Liver (tissue), 8 donors: ENCODE measurements at regions not wholly inside any gene's neighbourhood (a gene's known extent, or its start where the extent isn't known, plus 50 kb on each side); places are given as distances from the start of the nearest gene placed in this dataset.

Source experiments
- DNase-seq: peaks from one replicate; pipeline ENCODE4 v3.0.0-alpha.2; 2017; ENCODE audit warnings: low spot score
- H3K27ac ChIP-seq, 2 donors: one replicate each; pipeline ENCODE4 v1.7.0; 2013; ENCODE audit warnings: inconsistent platforms in 2 of 2, low read length in 2 of 2, control low read depth in 1 of 2, low read depth in 1 of 2, mild to moderate bottlenecking in 1 of 2
- H3K27me3 ChIP-seq, 4 donors: one replicate each; pipeline versions ENCODE4 v1.6.1 to v1.7.0; 2013; ENCODE audit warnings: low read length in 3 of 4, inconsistent platforms in 1 of 4, mild to moderate bottlenecking in 1 of 4, moderate library complexity in 1 of 4; ENCODE audit not compliant: control insufficient read depth in 4 of 4, insufficient read depth in 4 of 4
- H3K36me3 ChIP-seq, 4 donors: one replicate each; pipeline versions ENCODE4 v1.6.1 to v1.7.0; 2013; ENCODE audit warnings: low read length in 3 of 4, mild to moderate bottlenecking in 3 of 4, low read depth in 1 of 4, moderate library complexity in 1 of 4; ENCODE audit not compliant: control insufficient read depth in 4 of 4, insufficient read depth in 3 of 4
- H3K4me1 ChIP-seq, 4 donors: one replicate each; pipeline versions ENCODE4 v1.6.1 to v1.7.0; 2013; ENCODE audit warnings: low read length in 3 of 4, mild to moderate bottlenecking in 3 of 4, moderate library complexity in 1 of 4; ENCODE audit not compliant: control insufficient read depth in 4 of 4, insufficient read depth in 4 of 4
- H3K4me3 ChIP-seq, 3 donors: one replicate each; pipeline versions ENCODE4 v1.6.1 to v1.7.0; 2013; ENCODE audit warnings: low read length in 3 of 3, control low read depth in 1 of 3, low read depth in 1 of 3, mild to moderate bottlenecking in 1 of 3
- H3K9ac ChIP-seq, 2 donors: one replicate each; pipeline ENCODE4 v1.7.0; 2013; ENCODE audit warnings: low read length in 2 of 2, mild to moderate bottlenecking in 2 of 2, moderate library complexity in 2 of 2, control low read depth in 1 of 2, low read depth in 1 of 2
- H3K9me3 ChIP-seq, 4 donors: one replicate each; pipeline versions ENCODE4 v1.6.1 to v1.7.0; 2013; ENCODE audit warnings: low read length in 3 of 4; ENCODE audit not compliant: control insufficient read depth in 4 of 4
- EGR1 ChIP-seq, 2 donors: IDR thresholded peaks; 2 replicates each; pipeline ENCODE4 v1.6.1; 2016 to 2018; ENCODE audit warnings: antibody characterized with exemption in 2 of 2, low read depth in 2 of 2
- FOXA1 ChIP-seq: IDR thresholded peaks from 2 replicates; pipeline ENCODE4 v1.6.1; 2016; ENCODE audit warnings: antibody characterized with exemption
- GABPA ChIP-seq, 2 donors: IDR thresholded peaks in 1 of 2; conservative IDR thresholded peaks in 1 of 2; 2 replicates each; pipeline ENCODE4 v1.6.1; 2016; ENCODE audit warnings: antibody characterized with exemption in 2 of 2, mild to moderate bottlenecking in 1 of 2, moderate library complexity in 1 of 2
- HNF4A ChIP-seq, 2 donors: conservative IDR thresholded peaks; 2 replicates each; pipeline ENCODE4 v1.6.1; 2016; ENCODE audit warnings: antibody characterized with exemption in 2 of 2, mild to moderate bottlenecking in 2 of 2
- HNF4G ChIP-seq: IDR thresholded peaks from 2 replicates; pipeline ENCODE4 v1.6.1; 2016; ENCODE audit warnings: antibody characterized with exemption
- JUND ChIP-seq, 2 donors: IDR thresholded peaks; 2 replicates each; pipeline ENCODE4 v1.6.1; 2016; ENCODE audit warnings: antibody characterized with exemption in 2 of 2
- NR2F2 ChIP-seq: IDR thresholded peaks from 2 replicates; pipeline ENCODE4 v1.6.1; 2016; ENCODE audit warnings: antibody characterized with exemption
- RXRA ChIP-seq, 2 donors: IDR thresholded peaks; 2 replicates each; pipeline ENCODE4 v1.6.1; 2017 to 2018; ENCODE audit warnings: antibody characterized with exemption in 2 of 2, mild to moderate bottlenecking in 1 of 2
- SP1 ChIP-seq: IDR thresholded peaks from 2 replicates; pipeline ENCODE4 v1.6.1; 2018; ENCODE audit warnings: antibody characterized with exemption, mild to moderate bottlenecking
- TAF1 ChIP-seq: conservative IDR thresholded peaks from 2 replicates; pipeline ENCODE4 v1.6.1; 2016; ENCODE audit warnings: antibody characterized with exemption, mild to moderate bottlenecking
- YY1 ChIP-seq: IDR thresholded peaks from 2 replicates; pipeline ENCODE4 v1.6.1; 2016; ENCODE audit warnings: antibody characterized with exemption, mild to moderate bottlenecking
- WGBS: extraction: QIAGEN DNeasy Blood & Tissue Kit; methylation state at CpG from one replicate; pipeline ENCODE4 v1.1.7; 2013; 5-methylcytosine and 5-hydroxymethylcytosine counted together
- TF ChIP-seq, protein P1 (sequence below): IDR thresholded peaks from 2 replicates; pipeline ENCODE4 v1.6.1; 2016; ENCODE audit warnings: antibody characterized with exemption, mild to moderate bottlenecking
- TF ChIP-seq, protein P2 (sequence below): IDR thresholded peaks from 2 replicates; pipeline ENCODE4 v1.6.1; 2016; ENCODE audit warnings: antibody characterized with exemption
- TF ChIP-seq, protein P3 (sequence below): IDR thresholded peaks from 2 replicates; pipeline ENCODE4 v1.6.1; 2016; ENCODE audit warnings: antibody characterized with exemption
- TF ChIP-seq, protein P4 (sequence below): IDR thresholded peaks from 2 replicates; pipeline ENCODE4 v1.6.1; 2016; ENCODE audit warnings: antibody characterized with exemption
- TF ChIP-seq, protein P5 (sequence below): fragments of 150-350 bp; IDR thresholded peaks from 2 replicates; pipeline ENCODE4 v1.5.1; 2017; ENCODE audit warnings: improper control_type of control experiment, low read depth, low read length; ENCODE audit not compliant: missing input control
- donor health status: healthy.
- donor health status: healthy.
- donor health status: healthy.
- donor health status: healthy.
- donor health status: healthy.

DNA sequence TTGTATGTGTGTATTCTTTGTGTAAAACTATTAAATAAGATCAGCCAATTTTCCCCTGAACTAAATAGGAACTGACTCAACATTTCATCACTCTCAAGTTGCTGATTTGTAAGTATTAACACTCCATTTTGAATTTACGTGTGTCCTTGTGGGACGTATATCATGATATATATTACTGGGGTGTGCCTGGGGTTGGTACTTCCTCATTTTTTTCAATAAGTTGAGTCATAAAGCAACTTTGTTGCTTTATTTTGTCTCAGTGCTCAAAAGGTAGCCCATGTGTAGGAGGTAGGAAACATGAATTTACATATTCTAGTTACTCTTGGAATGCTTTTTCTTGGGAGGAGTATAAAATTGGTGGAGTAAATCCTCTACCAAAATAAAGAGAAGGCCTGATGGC is 193.9 kb upstream of the RAG2 start:
- H3K4me1 ChIP-seq = no peaks in the 10 kb centered on the region
- no peaks in the 10 kb centered on the region for H3K27me3 ChIP-seq
- H3K9ac ChIP-seq = no peak overlapping the region
- DNase-seq = no peak
- no peaks in the 10 kb centered on the region for H3K36me3 ChIP-seq
- H3K4me3 ChIP-seq = no peak overlapping the region
- no peak overlapping the region for H3K27ac ChIP-seq
- TF ChIP-seq RXRA (IDR thresholded peaks at IDR 0.05) (no peak), JUND (IDR thresholded peaks at IDR 0.05) (no peak), YY1 (no peak), EGR1 (IDR thresholded peaks at IDR 0.05; ENCODE audit: low read depth in 2 of 2) (no peak), NR2F2 (no peak), HNF4A (conservative IDR thresholded peaks at IDR 0.05) (no peak), TAF1 (no peak), GABPA (IDR thresholded peaks at IDR 0.05 in 1 of 2, conservative IDR thresholded peaks at IDR 0.05 in 1 of 2) (no peak), FOXA1 (no peak), HNF4G (no peak), SP1 (no peak)
- TF ChIP-seq, protein P1, sequence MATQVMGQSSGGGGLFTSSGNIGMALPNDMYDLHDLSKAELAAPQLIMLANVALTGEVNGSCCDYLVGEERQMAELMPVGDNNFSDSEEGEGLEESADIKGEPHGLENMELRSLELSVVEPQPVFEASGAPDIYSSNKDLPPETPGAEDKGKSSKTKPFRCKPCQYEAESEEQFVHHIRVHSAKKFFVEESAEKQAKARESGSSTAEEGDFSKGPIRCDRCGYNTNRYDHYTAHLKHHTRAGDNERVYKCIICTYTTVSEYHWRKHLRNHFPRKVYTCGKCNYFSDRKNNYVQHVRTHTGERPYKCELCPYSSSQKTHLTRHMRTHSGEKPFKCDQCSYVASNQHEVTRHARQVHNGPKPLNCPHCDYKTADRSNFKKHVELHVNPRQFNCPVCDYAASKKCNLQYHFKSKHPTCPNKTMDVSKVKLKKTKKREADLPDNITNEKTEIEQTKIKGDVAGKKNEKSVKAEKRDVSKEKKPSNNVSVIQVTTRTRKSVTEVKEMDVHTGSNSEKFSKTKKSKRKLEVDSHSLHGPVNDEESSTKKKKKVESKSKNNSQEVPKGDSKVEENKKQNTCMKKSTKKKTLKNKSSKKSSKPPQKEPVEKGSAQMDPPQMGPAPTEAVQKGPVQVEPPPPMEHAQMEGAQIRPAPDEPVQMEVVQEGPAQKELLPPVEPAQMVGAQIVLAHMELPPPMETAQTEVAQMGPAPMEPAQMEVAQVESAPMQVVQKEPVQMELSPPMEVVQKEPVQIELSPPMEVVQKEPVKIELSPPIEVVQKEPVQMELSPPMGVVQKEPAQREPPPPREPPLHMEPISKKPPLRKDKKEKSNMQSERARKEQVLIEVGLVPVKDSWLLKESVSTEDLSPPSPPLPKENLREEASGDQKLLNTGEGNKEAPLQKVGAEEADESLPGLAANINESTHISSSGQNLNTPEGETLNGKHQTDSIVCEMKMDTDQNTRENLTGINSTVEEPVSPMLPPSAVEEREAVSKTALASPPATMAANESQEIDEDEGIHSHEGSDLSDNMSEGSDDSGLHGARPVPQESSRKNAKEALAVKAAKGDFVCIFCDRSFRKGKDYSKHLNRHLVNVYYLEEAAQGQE = no peak
- TF ChIP-seq, protein P2, sequence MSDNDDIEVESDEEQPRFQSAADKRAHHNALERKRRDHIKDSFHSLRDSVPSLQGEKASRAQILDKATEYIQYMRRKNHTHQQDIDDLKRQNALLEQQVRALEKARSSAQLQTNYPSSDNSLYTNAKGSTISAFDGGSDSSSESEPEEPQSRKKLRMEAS = no peak
- peaks cover 0 to 2% (median 0%) of the 10 kb centered on the region in 4 donors for H3K9me3 ChIP-seq
- WGBS = 88% methylated on average over 2 of the region's 2 CpGs

DNA sequence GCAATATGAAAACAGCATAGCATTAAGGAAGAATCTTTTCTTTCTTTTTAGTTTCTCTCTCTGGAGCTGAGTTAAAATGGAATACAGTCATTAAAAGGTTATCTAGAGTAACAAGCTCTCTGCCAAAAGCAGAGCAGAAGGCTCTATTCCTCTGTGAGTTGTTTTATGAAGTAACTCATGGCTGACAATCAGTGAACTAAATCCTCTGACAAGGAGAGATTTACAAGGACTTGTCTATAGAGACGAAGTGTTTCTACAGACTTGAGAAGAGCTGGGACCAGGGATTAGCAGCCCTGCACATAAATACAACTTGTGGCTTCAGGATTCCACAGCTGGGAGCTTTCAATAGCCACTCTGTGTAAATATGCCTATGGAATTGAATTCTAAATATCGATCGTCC is 192.5 kb upstream of the RAG2 start:
- peaks cover 0 to 4% (median 0%) of the 10 kb centered on the region in 4 donors for H3K9me3 ChIP-seq
- DNase-seq = no peak
- TF ChIP-seq NR2F2 (no peak), GABPA (IDR thresholded peaks at IDR 0.05 in 1 of 2, conservative IDR thresholded peaks at IDR 0.05 in 1 of 2) (no peak), SP1 (no peak), HNF4A (conservative IDR thresholded peaks at IDR 0.05) (no peak), RXRA (IDR thresholded peaks at IDR 0.05) (no peak)
- TF ChIP-seq, protein P2 = no peak
- TF ChIP-seq, protein P3, sequence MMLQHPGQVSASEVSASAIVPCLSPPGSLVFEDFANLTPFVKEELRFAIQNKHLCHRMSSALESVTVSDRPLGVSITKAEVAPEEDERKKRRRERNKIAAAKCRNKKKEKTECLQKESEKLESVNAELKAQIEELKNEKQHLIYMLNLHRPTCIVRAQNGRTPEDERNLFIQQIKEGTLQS = no peak
- TF ChIP-seq, protein P4, sequence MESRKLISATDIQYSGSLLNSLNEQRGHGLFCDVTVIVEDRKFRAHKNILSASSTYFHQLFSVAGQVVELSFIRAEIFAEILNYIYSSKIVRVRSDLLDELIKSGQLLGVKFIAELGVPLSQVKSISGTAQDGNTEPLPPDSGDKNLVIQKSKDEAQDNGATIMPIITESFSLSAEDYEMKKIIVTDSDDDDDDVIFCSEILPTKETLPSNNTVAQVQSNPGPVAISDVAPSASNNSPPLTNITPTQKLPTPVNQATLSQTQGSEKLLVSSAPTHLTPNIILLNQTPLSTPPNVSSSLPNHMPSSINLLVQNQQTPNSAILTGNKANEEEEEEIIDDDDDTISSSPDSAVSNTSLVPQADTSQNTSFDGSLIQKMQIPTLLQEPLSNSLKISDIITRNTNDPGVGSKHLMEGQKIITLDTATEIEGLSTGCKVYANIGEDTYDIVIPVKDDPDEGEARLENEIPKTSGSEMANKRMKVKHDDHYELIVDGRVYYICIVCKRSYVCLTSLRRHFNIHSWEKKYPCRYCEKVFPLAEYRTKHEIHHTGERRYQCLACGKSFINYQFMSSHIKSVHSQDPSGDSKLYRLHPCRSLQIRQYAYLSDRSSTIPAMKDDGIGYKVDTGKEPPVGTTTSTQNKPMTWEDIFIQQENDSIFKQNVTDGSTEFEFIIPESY = no peak
- TF ChIP-seq, protein P5, sequence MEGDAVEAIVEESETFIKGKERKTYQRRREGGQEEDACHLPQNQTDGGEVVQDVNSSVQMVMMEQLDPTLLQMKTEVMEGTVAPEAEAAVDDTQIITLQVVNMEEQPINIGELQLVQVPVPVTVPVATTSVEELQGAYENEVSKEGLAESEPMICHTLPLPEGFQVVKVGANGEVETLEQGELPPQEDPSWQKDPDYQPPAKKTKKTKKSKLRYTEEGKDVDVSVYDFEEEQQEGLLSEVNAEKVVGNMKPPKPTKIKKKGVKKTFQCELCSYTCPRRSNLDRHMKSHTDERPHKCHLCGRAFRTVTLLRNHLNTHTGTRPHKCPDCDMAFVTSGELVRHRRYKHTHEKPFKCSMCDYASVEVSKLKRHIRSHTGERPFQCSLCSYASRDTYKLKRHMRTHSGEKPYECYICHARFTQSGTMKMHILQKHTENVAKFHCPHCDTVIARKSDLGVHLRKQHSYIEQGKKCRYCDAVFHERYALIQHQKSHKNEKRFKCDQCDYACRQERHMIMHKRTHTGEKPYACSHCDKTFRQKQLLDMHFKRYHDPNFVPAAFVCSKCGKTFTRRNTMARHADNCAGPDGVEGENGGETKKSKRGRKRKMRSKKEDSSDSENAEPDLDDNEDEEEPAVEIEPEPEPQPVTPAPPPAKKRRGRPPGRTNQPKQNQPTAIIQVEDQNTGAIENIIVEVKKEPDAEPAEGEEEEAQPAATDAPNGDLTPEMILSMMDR = no peak
- no peak overlapping the region for H3K27ac ChIP-seq
- 64% methylated on average over 3 of the region's 3 CpGs for WGBS
- H3K9ac ChIP-seq = no peak overlapping the region
- H3K4me3 ChIP-seq = no peak overlapping the region
- peaks cover 0 to 3% (median 0%) of the 10 kb centered on the region in 4 donors for H3K27me3 ChIP-seq
- H3K36me3 ChIP-seq = no peaks in the 10 kb centered on the region
- no peaks in the 10 kb centered on the region for H3K4me1 ChIP-seq
